Stimulated activated CD8-positive, alpha-beta memory T cell treated with anti-CD3 and anti-CD28 coated beads, Interleukin-7, amount 100 ng/mL, for 4 hours (primary cell): ENCODE measurements at regions not wholly inside any gene's neighbourhood (a gene's known extent, or its start where the extent isn't known, plus 50 kb on each side); places are given as distances from the start of the nearest gene placed in this dataset.
"Not testable (repeated sequence)": the region's sequence is repeated elsewhere in the genome, so short reads cannot be mapped to it uniquely, and the experiment has no call there.

ENCODE experiments used
- DNase-seq, 2 donors: peaks; one replicate each; pipeline ENCODE4 v3.0.0-alpha.2; 2020; ENCODE audit warnings: low read depth in 2 of 2

- DNase-seq: no peak
Observed at GRCh38 chr6:144359783-144360182, 74.6 kb downstream of the UTRN start.

DNA sequence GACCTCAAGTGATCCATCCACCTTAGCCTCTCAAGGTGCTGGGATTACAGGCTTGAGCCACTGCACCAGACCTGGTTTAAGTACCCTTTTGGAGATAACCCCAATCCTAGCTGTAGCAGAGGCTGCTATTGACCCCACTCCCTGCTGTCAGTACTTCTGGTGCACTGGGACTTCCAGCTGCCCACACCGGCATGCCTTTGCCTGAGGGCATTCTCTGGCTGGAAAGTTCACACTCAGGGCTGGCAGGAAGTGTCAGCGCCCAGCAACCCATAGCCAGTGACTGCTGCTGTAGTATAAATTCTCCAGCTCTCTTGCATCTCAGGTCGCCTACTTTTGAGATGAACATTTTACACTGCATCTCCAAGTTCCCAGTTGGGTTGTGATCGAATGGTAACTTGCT, 75.3 kb downstream of the UTRN start:
- no peak for DNase-seq

DNA sequence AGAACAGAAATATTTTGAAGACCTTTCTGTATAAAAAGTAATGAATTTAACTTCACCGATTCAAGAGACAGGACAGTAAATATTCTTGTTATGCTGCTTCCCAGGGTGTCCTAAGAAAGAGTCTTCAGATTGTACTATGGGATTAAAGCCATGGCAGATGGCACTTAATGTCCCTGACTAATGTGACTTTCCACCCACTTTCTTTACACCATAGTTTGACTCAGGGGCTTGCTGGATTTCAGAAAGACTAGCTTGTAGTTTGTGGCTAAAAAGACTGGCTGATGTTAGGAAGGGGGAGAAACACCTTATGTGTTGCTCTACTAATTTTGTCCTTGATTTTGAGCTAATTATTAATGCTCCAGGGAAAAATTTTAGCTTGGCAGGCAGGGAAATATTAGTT, 75.9 kb downstream of the UTRN start:
- no peak for DNase-seq

GRCh38 chr6:144362042-144363018, 77.2 kb downstream of the UTRN start:
- DNase-seq: no peak

GRCh38 chr6:144364208-144364720, 79.1 kb downstream of the UTRN start:
- DNase-seq: no peak

DNA sequence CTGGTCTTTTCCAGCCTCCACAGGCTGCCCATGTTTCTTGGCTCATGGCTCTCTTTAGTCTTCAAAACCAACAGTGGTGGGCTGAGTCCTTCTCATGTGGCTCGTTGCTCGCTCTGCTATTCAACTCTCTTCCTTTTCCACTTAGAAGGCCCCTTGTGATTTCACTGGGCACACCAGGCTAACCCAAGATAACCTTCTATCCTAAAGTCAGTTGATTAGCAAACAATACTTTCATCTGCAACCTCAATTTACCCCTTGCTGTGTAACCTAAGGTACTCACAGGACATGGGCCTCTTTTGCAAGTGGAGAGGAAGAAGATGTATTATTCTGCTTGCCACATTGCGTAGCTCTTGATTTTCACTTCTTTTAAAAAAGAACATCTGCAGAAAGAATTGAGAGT, 79.6 kb downstream of the UTRN start:
- DNase-seq: no peak

GRCh38 chr6:144365271-144365670, 80.1 kb downstream of the UTRN start:
- no peak for DNase-seq

GRCh38 chr6:144369696-144370095, 84.6 kb downstream of the UTRN start:
- DNase-seq: not testable (repeated sequence)

- DNase-seq: no peak
Observed at GRCh38 chr6:144372116-144372515, 87.0 kb downstream of the UTRN start.

DNA sequence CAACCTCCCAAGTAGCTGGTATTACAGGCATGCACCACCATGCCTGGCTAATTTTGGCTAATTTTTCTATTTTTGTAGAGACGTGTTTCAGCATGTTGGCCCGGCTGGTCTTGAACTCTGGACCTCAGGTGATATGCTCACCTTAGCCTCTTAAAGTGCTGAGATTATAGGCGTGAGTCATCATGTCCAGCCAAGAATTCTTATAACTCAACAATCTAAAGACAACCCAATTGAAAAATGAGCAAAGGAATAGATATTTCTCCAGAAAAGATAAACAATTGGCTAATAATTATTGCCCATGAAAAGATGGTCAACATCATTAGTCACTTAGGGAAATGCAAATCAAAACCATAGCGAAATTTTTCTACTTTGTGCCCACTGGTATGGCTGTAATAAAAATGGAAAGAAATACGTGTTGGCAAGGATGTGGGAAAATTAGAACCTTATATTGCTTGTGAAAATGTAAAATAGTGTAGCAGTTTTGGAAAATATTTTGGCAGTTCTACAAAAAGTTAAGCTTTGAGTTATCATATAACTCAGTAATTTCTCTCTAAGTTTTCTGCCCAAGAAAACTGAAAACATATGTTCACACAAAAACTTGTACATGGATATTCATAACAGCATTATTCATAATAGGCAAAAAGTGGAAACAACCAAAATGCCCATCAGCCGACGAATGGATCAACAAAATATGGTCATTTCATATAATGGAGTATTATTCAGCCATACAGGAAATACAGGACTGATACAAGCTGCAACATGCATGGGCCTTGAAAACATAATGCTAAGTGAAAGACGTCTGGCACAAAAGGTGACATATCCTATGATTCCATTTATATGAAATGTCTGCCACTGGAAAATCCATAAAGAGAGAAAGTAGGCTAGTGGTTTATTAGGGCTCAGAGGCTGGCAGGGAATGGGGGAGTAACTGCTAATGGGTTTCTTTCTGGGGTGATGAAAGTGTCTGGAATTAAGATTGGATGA, 87.8 kb downstream of the UTRN start:
- no peak for DNase-seq

GRCh38 chr6:144374525-144374924, 89.4 kb downstream of the UTRN start:
- not testable (repeated sequence) for DNase-seq

DNA sequence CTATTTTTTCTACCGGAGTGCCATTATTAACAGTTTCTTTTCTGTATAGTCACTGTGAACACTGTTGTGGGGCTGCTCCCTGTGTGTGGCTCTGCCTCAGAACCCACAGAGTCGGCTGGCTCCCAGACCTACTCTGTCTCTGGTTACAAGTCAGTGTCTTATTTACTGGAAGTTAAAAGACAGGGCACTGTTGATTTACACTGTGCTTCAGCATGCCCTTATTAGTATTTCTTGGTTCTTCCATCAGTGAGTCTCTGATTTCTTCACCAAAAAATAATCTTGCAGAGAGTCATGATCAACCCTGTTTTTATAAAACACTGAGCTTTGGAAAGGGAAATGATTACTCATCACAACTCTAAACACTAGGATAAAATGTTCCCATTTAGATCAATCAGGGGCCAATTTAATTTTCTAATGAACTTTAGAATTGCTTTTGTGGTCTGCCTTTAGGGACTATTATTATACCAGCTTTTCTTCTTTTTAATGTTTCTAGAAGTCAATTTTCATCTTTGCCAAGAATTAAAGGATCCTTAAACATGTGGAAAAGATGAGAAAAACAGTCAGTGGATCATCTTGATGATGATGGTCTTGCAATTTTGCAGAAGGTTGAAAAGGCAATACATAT, 92.6 kb downstream of the UTRN start:
- no peak for DNase-seq

DNA sequence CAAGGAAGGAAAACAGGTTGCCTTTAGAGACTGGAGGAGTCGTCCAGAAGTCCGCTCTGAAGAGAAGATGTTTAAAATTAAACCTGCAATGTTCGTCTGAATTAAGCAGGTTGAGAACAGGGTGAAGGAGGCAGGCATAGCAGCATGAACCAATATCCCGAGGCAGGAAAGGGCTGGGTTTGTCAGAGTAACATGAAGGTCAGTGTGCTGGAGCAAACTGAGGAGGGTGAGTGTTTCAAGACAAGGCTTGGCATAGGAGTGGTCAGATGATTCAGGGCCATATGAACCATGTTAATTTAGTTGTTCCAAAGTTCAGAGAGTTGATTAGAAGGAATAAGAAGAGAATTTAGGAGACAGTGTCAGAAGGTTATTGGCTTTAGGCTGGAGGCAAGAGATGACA, 93.3 kb downstream of the UTRN start:
- DNase-seq: no peak

GRCh38 chr6:144379356-144379755, 94.2 kb downstream of the UTRN start:
- DNase-seq: no peak

- not testable (repeated sequence) for DNase-seq
Observed at GRCh38 chr6:144381499-144381898, 96.4 kb downstream of the UTRN start.

DNA sequence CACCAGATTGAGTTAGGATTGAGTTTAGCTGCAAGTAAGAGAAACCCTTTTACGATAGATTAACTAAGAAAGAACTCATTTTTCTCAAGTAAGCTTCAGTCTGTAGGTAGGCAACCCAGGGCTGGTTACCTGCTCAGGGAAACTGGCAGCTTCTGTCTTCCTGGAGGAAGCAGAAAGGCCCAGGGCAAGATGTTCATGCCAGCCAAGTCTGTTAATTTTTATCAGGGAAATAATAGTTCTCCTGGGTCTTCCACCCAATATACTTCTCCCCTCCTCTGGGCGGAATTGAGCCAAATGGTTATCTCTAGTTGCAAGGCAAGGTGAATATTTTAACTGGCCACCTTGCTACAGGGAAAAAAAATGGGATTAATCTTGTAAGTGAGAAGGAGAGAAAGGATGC, 98.2 kb downstream of the UTRN start:
- no peak for DNase-seq

DNA sequence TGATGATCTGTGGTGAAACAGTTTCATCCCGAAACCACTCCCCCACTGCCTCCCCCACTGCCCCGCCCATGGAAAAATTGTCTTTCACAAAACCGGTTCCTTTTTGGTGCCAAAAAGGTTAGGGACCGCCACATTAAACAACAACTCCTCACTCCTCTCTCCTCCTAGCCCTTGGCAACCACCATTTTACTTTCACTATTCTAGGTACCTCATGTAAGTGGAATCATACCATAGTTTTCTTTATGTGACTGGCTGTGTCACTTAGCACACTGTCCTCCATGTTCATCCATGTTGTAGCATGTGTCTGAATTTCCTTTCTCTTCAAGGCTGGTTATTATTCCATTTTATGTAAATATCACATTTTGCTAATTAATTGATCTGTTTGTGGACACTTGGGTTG, 99.3 kb downstream of the UTRN start:
- DNase-seq: no peak

DNA sequence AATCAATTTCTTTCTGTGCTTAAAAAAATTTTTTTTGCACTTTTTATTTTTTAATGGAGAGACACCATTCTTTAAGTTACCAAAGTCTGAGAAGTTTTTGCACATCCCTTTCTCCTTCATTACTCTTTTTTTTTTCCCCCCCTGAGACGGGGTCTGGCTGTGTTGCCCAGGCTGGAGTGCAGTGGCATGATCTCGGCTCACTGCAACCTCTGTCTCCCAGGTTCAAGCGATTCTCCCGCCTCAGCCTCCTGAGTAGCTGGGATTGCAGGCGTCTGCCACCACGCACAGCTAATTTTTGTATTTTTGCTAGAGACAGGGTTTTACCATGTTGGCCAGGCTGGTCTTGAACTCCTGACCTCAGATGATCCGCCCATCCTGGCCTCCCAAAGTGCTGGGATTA, 104.3 kb downstream of the UTRN start:
- DNase-seq: not testable (repeated sequence)

DNA sequence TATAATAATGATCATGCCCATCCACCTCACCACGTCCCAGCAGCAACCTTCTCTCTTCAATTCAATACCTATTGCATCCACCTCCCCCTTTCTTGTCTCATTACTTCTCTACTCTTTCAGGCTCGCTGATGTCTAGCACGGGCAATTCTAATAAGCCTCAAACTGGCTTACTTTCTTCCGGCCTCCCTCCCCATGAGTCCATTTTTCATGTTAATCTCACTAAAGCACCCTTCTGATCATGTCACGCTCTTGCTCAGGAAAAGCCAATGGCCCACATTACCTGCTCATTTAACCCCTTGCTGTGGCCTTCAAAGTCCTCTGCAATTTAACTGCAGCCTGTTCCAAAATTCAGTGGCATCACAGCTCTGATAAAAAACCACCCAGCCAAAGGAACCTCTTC, 105.1 kb downstream of the UTRN start:
- DNase-seq: no peak

DNA sequence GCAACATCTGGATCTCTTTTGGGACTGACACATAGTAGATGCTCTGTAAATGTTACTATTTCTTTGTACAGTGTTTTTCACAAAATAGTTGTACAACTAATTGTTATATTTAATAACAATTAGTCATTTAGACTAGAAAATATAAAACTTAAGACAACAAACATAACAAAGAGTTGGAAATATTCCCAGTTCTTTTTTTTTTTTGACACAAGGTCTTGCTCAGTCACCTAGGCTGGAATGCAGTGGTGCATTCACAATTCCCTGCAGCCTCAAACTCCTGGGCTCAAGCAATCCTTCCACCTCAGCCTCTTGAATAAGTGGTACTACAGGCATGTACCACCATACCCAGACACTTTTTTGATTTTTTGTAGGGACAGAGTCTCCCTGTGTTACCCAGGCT, 105.8 kb downstream of the UTRN start:
- DNase-seq: no peak

DNA sequence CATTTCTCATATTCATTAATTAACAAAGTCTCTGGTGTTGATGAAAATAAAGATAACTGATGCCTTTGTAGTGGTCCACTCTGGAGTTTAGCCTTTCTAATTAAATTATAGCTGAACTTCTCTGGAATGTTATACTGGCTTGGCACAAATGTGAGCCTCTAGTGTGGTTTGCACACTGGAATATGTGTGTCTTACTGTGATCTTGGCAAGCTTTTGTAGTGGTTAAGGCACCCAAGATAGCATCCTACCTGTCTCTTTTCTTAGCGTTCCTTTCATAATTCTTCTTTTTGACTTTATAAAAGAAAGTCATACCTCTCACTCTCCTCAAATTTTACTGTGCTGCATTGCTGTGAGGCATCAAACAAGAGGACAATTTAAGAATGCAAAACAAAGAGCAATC, 107.4 kb downstream of the UTRN start:
- no peak for DNase-seq

- no peak for DNase-seq
Observed at GRCh38 chr6:144394210-144394609, 109.1 kb downstream of the UTRN start.
